ENCODE measurements at regions not wholly inside any gene's neighbourhood (a gene's known extent, or its start where the extent isn't known, plus 50 kb on each side); places are given as distances from the start of the nearest gene placed in this dataset.
A peak's percentile ranks its signal among the peaks of the same experiment; 100 is the strongest.

GRCh38 chr9:129381481-129381957 lies 203.5 kb upstream of the IER5L start:
- WGBS, 2 donors = 86 to 93% methylated on average over 7 to 12 of the region's 12 CpGs
- no peaks in the 10 kb centered on the region for H3K36me3 ChIP-seq (replicated peaks in 1 of 2; ENCODE audit: insufficient read depth in 1 of 2, low read depth in 2 of 2)

GRCh38 chr9:129380961-129381401 lies 202.9 kb upstream of the IER5L start:
- no peak for TF ChIP-seq POLR2A (IDR thresholded peaks at IDR 0.05)
- TF ChIP-seq, protein P1, sequence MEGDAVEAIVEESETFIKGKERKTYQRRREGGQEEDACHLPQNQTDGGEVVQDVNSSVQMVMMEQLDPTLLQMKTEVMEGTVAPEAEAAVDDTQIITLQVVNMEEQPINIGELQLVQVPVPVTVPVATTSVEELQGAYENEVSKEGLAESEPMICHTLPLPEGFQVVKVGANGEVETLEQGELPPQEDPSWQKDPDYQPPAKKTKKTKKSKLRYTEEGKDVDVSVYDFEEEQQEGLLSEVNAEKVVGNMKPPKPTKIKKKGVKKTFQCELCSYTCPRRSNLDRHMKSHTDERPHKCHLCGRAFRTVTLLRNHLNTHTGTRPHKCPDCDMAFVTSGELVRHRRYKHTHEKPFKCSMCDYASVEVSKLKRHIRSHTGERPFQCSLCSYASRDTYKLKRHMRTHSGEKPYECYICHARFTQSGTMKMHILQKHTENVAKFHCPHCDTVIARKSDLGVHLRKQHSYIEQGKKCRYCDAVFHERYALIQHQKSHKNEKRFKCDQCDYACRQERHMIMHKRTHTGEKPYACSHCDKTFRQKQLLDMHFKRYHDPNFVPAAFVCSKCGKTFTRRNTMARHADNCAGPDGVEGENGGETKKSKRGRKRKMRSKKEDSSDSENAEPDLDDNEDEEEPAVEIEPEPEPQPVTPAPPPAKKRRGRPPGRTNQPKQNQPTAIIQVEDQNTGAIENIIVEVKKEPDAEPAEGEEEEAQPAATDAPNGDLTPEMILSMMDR (IDR thresholded peaks at IDR 0.05) = no peak
- no peaks in the 10 kb centered on the region for H3K27me3 ChIP-seq
- ATAC-seq (no peak), DNase-seq (no peak)
- intact Hi-C loops (cut with DNase I) = no loop called here
- H3K9me3 ChIP-seq = no peaks in the 10 kb centered on the region
- H3K4me3 ChIP-seq = no peak overlapping the region
- H3K27ac ChIP-seq = no peak overlapping the region
- no peaks in the 10 kb centered on the region for H3K36me3 ChIP-seq (replicated peaks in 1 of 2; ENCODE audit: insufficient read depth in 1 of 2, low read depth in 2 of 2)
- H3K4me1 ChIP-seq = peaks cover 28% of the 10 kb centered on the region
- WGBS, 2 donors = 89 to 93% methylated on average over 9 of the region's 9 CpGs

More at GRCh38 chr9:129381481-129381957, 203.5 kb upstream of the IER5L start:
- Histone ChIP-seq H3K4me1 (peaks cover 28% of the 10 kb centered on the region), H3K27ac (peak overlapping the region in 3 of 4 donors; percentile 95 to 99 (median 98)), H3K27me3 (no peaks in the 10 kb centered on the region), H3K4me3 (no peak overlapping the region), H3K9me3 (no peaks in the 10 kb centered on the region)
- TF ChIP-seq, protein P1 (IDR thresholded peaks at IDR 0.05) = no peak
- no peak for TF ChIP-seq POLR2A (IDR thresholded peaks at IDR 0.05)
- intact Hi-C loops (cut with DNase I) = no loop called here
- ATAC-seq = no peak
- no peak for DNase-seq

DNA sequence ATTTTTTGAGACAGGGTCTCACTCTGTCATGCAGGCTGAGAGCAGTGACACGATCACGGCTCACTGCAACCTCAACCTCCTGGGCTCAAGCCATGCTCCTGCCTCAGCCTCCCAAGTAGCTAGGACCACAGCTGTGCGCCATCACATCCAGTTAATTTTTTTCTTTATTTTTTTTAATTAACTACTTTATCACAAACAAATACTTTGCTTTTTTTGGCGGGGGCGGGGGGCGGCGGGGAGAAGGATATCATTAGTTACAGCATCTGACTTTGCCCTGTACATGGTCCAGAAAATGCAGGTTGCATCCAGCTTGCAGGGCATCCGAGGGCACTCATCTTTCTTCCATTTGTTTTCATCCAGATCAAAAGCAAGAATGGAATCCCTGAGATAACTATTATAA lies 201.8 kb upstream of the IER5L start:
- TF ChIP-seq, protein P1 (IDR thresholded peaks at IDR 0.05) = no peak
- no peak for TF ChIP-seq POLR2A (IDR thresholded peaks at IDR 0.05)
- ATAC-seq = no peak
- DNase-seq = no peak
- WGBS, 2 donors = 75 to 79% methylated on average over 8 of the region's 8 CpGs
- Histone ChIP-seq H3K4me1 (peaks cover 28% of the 10 kb centered on the region), H3K9me3 (no peaks in the 10 kb centered on the region), H3K4me3 (no peak overlapping the region), H3K27me3 (no peaks in the 10 kb centered on the region), H3K27ac (no peak overlapping the region), H3K36me3 (replicated peaks in 1 of 2; ENCODE audit: insufficient read depth in 1 of 2, low read depth in 2 of 2) (no peaks in the 10 kb centered on the region)
- intact Hi-C loops (cut with DNase I) = no loop called here

DNA sequence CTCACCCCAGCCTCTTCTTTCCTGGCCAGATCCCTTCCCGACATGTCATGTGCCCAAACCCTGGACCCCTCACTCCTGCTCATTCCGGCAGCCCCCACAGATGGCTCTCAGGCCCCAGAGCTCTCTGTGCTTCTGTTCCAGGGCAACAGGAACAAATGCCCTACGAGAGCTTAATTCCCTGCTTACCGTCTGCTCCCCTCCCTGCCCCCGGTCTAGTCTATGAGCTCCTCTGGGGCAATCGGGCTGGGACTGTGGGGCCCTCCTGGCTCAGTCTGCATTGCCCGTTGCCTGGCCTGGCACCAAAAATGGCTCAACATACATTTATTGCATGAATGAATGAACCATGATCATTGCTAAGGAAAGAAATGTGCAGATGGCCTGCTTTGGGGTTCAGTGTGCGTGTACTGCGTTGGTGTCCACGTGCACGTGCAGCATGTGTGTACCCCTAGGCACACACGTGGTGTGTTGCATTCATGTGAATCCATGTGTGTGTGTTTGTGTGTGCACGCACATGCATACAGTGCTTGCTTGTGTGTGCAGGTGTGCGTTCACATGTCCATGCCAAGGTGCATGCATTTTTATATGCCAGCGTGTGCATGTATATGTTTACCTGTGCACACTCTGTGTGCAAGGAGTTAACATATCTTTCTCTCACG lies 201.2 kb upstream of the IER5L start:
- no peak for ATAC-seq
- intact Hi-C loops (cut with DNase I) = no loop called here
- WGBS, 2 donors = 80 to 85% methylated on average over 13 to 16 of the region's 16 CpGs

More for the DNA sequence above, 201.2 kb upstream of the IER5L start:
- no peak for DNase-seq
- Histone ChIP-seq H3K27me3 (no peaks in the 10 kb centered on the region), H3K4me3 (no peak overlapping the region), H3K27ac (no peak overlapping the region), H3K36me3 (replicated peaks in 1 of 2; ENCODE audit: insufficient read depth in 1 of 2, low read depth in 2 of 2) (no peaks in the 10 kb centered on the region), H3K4me1 (peaks cover 28% of the 10 kb centered on the region), H3K9me3 (no peaks in the 10 kb centered on the region)
- TF ChIP-seq, protein P1 (IDR thresholded peaks at IDR 0.05) = no peak
- no peak for TF ChIP-seq POLR2A (IDR thresholded peaks at IDR 0.05)

All from body of pancreas (tissue), 4 donors.